Duodenal mucosa (tissue), 2 donors: ENCODE measurements at regions not wholly inside any gene's neighbourhood (a gene's known extent, or its start where the extent isn't known, plus 50 kb on each side); places are given as distances from the start of the nearest gene placed in this dataset.

Experiments used
- H3K27ac ChIP-seq: one replicate; pipeline ENCODE4 v1.7.0; 2013; ENCODE audit warnings: low read depth, low read length
- H3K27me3 ChIP-seq, 2 donors: one replicate each; pipeline ENCODE4 v1.7.0; 2013; ENCODE audit warnings: low read length in 2 of 2, control low read depth in 1 of 2; ENCODE audit not compliant: insufficient read depth in 2 of 2, control insufficient read depth in 1 of 2
- H3K36me3 ChIP-seq, 2 donors: one replicate each; pipeline ENCODE4 v1.7.0; 2013; ENCODE audit warnings: low read length in 2 of 2, control low read depth in 1 of 2; ENCODE audit not compliant: insufficient read depth in 2 of 2, control insufficient read depth in 1 of 2
- H3K4me1 ChIP-seq, 2 donors: one replicate each; pipeline ENCODE4 v1.7.0; 2013; ENCODE audit warnings: low read length in 2 of 2, control low read depth in 1 of 2; ENCODE audit not compliant: insufficient read depth in 2 of 2, control insufficient read depth in 1 of 2
- H3K4me3 ChIP-seq, 2 donors: one replicate each; pipeline ENCODE4 v1.7.0; 2013; ENCODE audit warnings: low read length in 2 of 2, low read depth in 1 of 2
- H3K9ac ChIP-seq, 2 donors: one replicate each; pipeline ENCODE4 v1.7.0; 2013; ENCODE audit warnings: low read length in 2 of 2, low read depth in 1 of 2
- H3K9me3 ChIP-seq, 2 donors: one replicate each; pipeline ENCODE4 v1.7.0; 2013; ENCODE audit warnings: low read length in 2 of 2, control low read depth in 1 of 2; ENCODE audit not compliant: control insufficient read depth in 1 of 2

DNA sequence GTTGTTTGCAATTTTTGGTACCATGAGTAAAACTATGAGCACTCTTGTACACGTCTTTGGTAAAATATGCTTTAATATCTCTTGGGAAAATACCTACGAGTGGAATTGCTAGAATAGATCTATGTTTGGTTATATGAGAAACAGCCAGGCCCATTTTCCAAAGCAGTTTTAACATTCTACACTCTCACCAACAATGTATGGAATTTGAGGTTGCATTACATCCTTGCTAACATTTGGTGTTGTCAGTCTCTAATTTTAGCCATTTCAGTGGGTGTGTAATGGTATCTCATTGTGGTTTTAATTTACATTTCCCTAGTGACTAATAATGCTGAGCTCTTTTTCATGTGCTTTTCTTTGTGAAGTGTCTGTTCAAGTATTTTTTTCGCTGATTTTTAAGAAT, 118.9 kb upstream of the TCF4 start:
- no peak overlapping the region for H3K27ac ChIP-seq
- no peak overlapping the region for H3K9ac ChIP-seq
- H3K27me3 ChIP-seq, result no peaks in the 10 kb centered on the region
- no peaks in the 10 kb centered on the region for H3K4me1 ChIP-seq
- H3K4me3 ChIP-seq, result no peak overlapping the region
- peaks cover 0 to 2% of the 10 kb centered on the region in 2 donors for H3K9me3 ChIP-seq
- H3K36me3 ChIP-seq, result no peaks in the 10 kb centered on the region

DNA sequence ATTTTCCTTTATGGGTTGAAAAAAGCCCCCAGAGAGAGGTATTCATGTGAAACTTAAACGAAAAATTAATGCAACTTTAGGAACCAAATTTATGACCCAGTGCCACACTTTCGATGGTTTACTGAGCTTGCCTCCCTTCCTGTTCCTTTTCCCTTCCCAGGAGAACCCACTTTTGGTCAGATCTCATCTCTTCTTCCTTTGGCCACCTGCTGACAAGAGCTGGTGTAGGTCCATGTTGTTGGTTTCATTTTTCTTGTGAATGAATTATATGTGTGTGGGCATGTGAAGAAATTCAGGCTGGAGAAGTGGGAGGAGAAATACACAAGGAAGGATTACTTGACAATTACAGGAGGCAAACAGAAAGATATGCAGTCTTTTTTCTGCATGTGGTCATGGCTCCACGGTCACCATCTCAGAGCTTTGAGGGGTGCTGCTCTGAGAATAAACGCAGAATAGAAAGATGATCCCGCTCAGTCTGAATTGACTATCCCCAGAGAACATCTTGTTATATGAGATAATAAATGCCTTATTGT, 111.3 kb upstream of the TCF4 start:
- Histone ChIP-seq H3K9ac (no peak overlapping the region), H3K4me3 (no peak overlapping the region), H3K9me3 (peaks cover 0 to 4% of the 10 kb centered on the region in 2 donors), H3K4me1 (no peaks in the 10 kb centered on the region), H3K27ac (no peak overlapping the region), H3K27me3 (no peaks in the 10 kb centered on the region), H3K36me3 (no peaks in the 10 kb centered on the region)

DNA sequence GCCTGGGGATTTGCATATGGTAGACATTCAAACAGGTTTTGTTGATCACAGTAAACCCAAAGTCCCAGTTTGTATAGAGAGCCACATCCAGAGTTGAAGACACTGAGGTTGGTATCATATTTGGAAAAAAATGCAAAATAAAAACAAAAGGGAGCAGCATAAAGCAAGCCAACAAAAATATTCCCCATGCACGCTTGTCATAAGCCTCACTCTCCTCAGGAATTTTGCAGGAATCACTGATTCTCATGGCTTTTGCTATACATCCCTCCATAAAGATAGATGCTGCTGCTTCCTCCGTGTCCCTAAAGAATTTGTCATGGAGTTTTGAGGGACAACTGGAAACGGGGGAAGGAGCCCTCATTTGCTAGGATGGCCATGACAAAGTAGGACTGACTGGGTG, 108.8 kb upstream of the TCF4 start:
- H3K36me3 ChIP-seq, result no peaks in the 10 kb centered on the region
- no peaks in the 10 kb centered on the region for H3K4me1 ChIP-seq
- peaks cover 0 to 1% of the 10 kb centered on the region in 2 donors for H3K9me3 ChIP-seq
- H3K27ac ChIP-seq, result no peak overlapping the region
- no peak overlapping the region for H3K9ac ChIP-seq
- no peak overlapping the region for H3K4me3 ChIP-seq
- H3K27me3 ChIP-seq, result no peaks in the 10 kb centered on the region

DNA sequence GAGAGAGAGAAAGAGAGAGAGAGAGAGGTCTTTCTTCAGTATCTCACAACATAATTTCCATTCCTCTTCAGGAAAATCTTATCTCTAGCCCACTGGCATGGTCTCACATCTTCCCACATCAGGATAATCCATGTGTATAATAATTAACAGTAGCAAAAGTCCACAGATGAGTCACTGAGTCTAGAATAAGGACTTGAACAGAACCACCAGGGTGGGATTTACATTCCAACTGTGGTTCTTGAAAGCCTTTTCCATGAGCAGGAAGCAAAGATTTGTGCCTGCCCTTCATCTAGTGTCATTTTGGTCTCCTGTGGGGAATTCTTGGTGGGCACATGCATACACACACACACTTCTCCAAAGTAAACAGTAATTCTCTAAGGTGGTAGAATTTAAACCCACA, 107.1 kb upstream of the TCF4 start:
- Histone ChIP-seq H3K27ac (no peak overlapping the region), H3K27me3 (no peaks in the 10 kb centered on the region), H3K4me1 (no peaks in the 10 kb centered on the region), H3K36me3 (no peaks in the 10 kb centered on the region), H3K9me3 (no peaks in the 10 kb centered on the region), H3K9ac (no peak overlapping the region), H3K4me3 (no peak overlapping the region)

DNA sequence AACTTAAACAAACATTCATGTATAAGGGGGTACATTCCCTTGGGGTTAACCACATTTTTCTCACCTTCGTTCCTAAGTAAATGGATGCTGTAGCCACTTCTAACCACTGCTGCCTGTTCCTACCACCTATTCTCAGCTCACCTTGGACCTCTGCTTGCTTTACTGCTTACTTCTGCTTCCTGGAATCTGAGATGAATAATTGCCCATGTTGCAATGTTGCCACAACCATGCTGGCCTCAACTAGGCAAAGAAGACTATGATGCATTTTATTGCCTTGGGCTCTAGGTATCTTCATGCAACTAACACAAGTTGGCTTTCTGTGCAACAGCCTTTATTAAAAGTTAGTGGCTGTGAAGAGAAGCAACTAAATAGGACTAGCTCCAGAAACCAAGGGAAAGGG, 106.3 kb upstream of the TCF4 start:
- no peaks in the 10 kb centered on the region for H3K4me1 ChIP-seq
- H3K4me3 ChIP-seq, result no peak overlapping the region

DNA sequence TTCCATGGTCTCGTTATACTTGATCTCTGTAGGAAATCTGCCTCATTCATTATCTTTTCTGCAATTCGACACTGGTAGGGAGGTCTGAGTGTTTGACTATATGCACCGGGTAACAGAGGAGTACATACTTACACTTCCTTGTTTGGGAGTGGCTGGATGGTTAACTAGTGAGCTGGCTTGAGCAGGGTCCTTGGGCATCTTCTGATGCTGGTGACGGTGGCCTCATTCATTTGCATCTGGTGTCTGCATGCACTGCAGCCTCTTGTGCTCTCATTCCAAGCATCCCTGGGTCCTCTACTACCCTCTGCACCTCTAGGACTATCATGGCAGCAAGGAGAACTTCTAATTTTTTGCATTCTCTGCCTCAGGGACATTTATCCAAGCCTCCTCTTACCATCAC, 100.0 kb upstream of the TCF4 start:
- Histone ChIP-seq H3K4me1 (no peaks in the 10 kb centered on the region), H3K36me3 (no peaks in the 10 kb centered on the region), H3K9ac (no peak overlapping the region), H3K4me3 (no peak overlapping the region), H3K9me3 (no peaks in the 10 kb centered on the region), H3K27ac (no peak overlapping the region), H3K27me3 (no peaks in the 10 kb centered on the region)

More for the DNA sequence above, 106.3 kb upstream of the TCF4 start:
- no peak overlapping the region for H3K9ac ChIP-seq
- H3K27ac ChIP-seq, result no peak overlapping the region
- no peaks in the 10 kb centered on the region for H3K9me3 ChIP-seq
- H3K36me3 ChIP-seq, result no peaks in the 10 kb centered on the region
- no peaks in the 10 kb centered on the region for H3K27me3 ChIP-seq

DNA sequence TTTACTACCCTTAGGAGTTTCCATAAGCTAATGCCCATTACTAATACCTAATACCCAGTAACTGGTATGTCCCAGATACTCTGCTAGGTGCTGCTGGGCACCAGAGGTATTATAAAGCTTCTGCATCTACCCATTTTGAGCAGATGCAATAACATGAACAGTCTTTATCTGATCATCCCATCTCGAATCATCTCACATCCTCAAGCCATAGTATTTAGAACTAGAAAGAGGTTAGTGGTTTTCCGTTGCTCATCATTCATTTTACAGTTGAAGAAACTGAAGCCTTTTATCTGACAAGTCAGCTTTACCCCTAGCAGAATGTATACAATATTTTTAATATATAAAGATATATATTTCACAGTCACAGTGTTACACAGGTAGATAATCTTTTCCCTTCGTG, 99.1 kb upstream of the TCF4 start:
- Histone ChIP-seq H3K9me3 (no peaks in the 10 kb centered on the region), H3K4me3 (no peak overlapping the region), H3K4me1 (no peaks in the 10 kb centered on the region), H3K9ac (no peak overlapping the region), H3K27me3 (no peaks in the 10 kb centered on the region), H3K36me3 (no peaks in the 10 kb centered on the region), H3K27ac (no peak overlapping the region)

DNA sequence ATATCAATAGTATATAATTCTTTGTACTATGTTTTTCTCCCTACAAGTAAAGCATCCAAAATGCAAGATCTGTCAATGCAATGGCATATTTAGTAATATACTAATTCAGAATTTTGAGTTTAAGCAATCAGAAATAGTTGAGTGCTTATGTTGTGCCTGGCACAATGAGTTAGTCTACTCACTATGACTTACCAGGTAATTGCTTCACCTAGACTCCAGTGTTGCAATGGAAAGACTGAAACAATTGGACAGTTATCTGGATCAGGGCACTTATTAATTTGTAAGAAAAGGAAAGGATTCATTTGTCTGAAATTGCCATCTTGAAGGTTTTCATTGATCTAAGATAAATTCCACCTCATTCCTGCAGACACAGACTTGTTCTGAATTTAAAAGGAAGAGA, 97.6 kb upstream of the TCF4 start:
- no peak overlapping the region for H3K27ac ChIP-seq
- H3K4me3 ChIP-seq, result no peak overlapping the region
- H3K9ac ChIP-seq, result no peak overlapping the region
- no peaks in the 10 kb centered on the region for H3K27me3 ChIP-seq
- no peaks in the 10 kb centered on the region for H3K36me3 ChIP-seq
- H3K4me1 ChIP-seq, result no peaks in the 10 kb centered on the region
- H3K9me3 ChIP-seq, result peaks cover 0 to 6% of the 10 kb centered on the region in 2 donors

DNA sequence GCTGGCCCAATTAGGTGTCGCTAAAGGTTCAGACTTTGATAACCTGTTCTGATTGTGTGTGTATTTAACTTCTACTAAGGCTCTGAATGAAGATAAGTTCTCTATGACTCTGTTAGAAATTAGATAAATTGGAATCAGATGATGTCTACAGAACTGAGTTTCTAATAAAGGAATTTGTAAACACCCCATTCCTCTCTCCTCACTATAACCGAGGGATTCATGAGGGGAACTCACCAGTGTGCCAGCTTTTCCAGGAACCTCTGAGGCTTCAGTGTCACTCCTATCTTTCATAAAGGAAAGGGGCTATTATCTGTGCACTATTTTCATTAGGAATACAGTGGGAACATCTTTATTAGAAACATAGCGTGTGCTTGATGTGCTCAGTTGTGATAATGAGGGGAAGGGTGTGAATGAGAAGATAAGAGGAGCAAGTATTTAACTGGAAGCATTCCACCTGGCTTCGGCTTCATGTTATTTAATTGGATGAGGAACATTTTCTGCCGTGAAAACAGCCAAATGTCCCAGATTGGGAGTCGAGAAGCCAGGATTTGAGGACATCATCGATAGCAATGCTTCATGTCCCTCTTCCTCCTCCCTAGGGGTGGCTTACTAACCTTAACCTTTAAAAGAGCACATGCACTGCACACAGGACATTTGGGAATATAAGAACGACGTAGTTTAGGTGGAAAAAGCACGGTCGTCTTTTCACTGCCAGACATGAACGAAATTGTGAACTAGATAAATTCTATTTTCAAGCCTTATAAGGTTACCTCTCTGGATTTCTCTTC, 84.8 kb upstream of the TCF4 start:
- H3K4me1 ChIP-seq, result no peaks in the 10 kb centered on the region
- H3K27me3 ChIP-seq, result no peaks in the 10 kb centered on the region
- H3K4me3 ChIP-seq, result no peak overlapping the region
- no peaks in the 10 kb centered on the region for H3K9me3 ChIP-seq
- no peaks in the 10 kb centered on the region for H3K36me3 ChIP-seq
- no peak overlapping the region for H3K9ac ChIP-seq
- no peak overlapping the region for H3K27ac ChIP-seq

DNA sequence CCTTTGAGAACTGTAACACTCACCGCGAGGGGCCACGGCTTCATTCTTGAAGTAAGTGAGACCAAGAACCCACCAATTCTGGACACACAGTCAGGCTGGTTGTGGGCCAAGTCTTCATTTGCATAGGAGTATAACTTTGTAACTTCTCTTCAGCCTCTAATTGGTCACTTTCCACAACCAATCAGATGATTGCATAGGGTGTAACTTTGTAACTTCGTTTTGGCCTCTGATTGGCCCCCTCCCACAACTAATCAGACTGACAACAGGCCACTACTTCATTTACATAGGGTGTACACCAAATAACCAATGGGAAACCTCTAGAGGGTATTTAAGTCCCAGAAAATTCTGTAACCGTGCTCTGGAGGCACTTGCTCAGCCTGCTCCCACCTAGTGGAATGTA, 77.5 kb upstream of the TCF4 start:
- no peak overlapping the region for H3K9ac ChIP-seq
- H3K4me1 ChIP-seq, result no peaks in the 10 kb centered on the region

More for the DNA sequence above, 77.5 kb upstream of the TCF4 start:
- Histone ChIP-seq H3K36me3 (no peaks in the 10 kb centered on the region), H3K4me3 (no peak overlapping the region), H3K9me3 (no peaks in the 10 kb centered on the region), H3K27me3 (no peaks in the 10 kb centered on the region), H3K27ac (no peak overlapping the region)
